Common myeloid progenitor, CD34-positive (primary cell): ENCODE measurements at regions not wholly inside any gene's neighbourhood (a gene's known extent, or its start where the extent isn't known, plus 50 kb on each side); places are given as distances from the start of the nearest gene placed in this dataset.
A peak's percentile ranks its signal among the peaks of the same experiment; 100 is the strongest.

ENCODE experiments used
- CTCF ChIA-PET: fragments of 350-600 bp; sonication (Branson Sonifier 250); formaldehyde crosslinking; loops from one replicate; lab custom pipeline; 2021; ENCODE audit warnings: antibody characterized with exemption; lab: Charles Lee
- POLR2A ChIA-PET: fragments of 350-600 bp; sonication (Branson Sonifier 250); formaldehyde crosslinking; loops from one replicate; lab custom pipeline; 2021; ENCODE audit warnings: antibody characterized with exemption; lab: Charles Lee
- DNase-seq, 3 donors: peaks; one replicate each; pipeline versions ENCODE4 v3.0.0 to v3.0.0-alpha.2; 2013
- H3K27ac ChIP-seq, 2 experiments: 1 replicate in 1 of 2; 2 replicates in 1 of 2; pipeline ENCODE4 v1.7.0; 2013; ENCODE audit warnings: inconsistent platforms in 2 of 2, low read length in 2 of 2, mild to moderate bottlenecking in 2 of 2, low read depth in 1 of 2, moderate library complexity in 1 of 2; ENCODE audit not compliant: severe bottlenecking in 2 of 2, insufficient read depth in 1 of 2, poor library complexity in 1 of 2
- H3K27me3 ChIP-seq, 5 experiments: replicated peaks in 2 of 5; 1 replicate in 3 of 5; 2 replicates in 2 of 5; pipeline versions ENCODE4 v1.6.1 to v1.7.0; 2013; ENCODE audit warnings: low read length in 4 of 5, mild to moderate bottlenecking in 2 of 5, moderate library complexity in 2 of 5, inconsistent platforms in 1 of 5; ENCODE audit not compliant: insufficient read depth in 5 of 5, control insufficient read depth in 4 of 5
- H3K36me3 ChIP-seq, 4 experiments: 1 replicate in 2 of 4; 2 replicates in 2 of 4; pipeline versions ENCODE4 v1.6.1 to v1.7.0; 2013; ENCODE audit warnings: low read length in 3 of 4, control low read depth in 1 of 4, mild to moderate bottlenecking in 1 of 4; ENCODE audit not compliant: control insufficient read depth in 4 of 4, insufficient read depth in 4 of 4
- H3K4me1 ChIP-seq, 4 experiments: 1 replicate in 3 of 4; 2 replicates in 1 of 4; pipeline versions ENCODE4 v1.6.1 to v1.7.1; 2013; ENCODE audit warnings: low read length in 3 of 4, mild to moderate bottlenecking in 3 of 4, control low read depth in 1 of 4, inconsistent platforms in 1 of 4, moderate library complexity in 1 of 4; ENCODE audit not compliant: control insufficient read depth in 4 of 4, insufficient read depth in 4 of 4; ENCODE audit errors: control extremely low read depth in 1 of 4
- H3K4me3 ChIP-seq, 7 experiments: 1 replicate in 4 of 7; 2 replicates in 3 of 7; pipeline versions ENCODE4 v1.5.1 to v1.7.0; 2013; ENCODE audit warnings: mild to moderate bottlenecking in 7 of 7, low read length in 6 of 7, moderate library complexity in 6 of 7, inconsistent platforms in 2 of 7, low read depth in 2 of 7, control low read depth in 1 of 7; ENCODE audit not compliant: insufficient read depth in 4 of 7, control insufficient read depth in 1 of 7; ENCODE audit errors: extremely low read depth in 1 of 7
- H3K9me3 ChIP-seq, 5 experiments: 1 replicate in 4 of 5; 2 replicates in 1 of 5; pipeline versions ENCODE4 v1.6.1 to v1.7.1; 2013; ENCODE audit warnings: low read length in 4 of 5, mild to moderate bottlenecking in 2 of 5, inconsistent platforms in 1 of 5, low read depth in 1 of 5, moderate library complexity in 1 of 5; ENCODE audit not compliant: control insufficient read depth in 4 of 5, insufficient read depth in 2 of 5; ENCODE audit errors: control extremely low read depth in 1 of 5
- WGBS: methylation state at CpG from one replicate; pipeline ENCODE4 v1.1.5; 2013; ENCODE audit not compliant: insufficient coverage; 5-methylcytosine and 5-hydroxymethylcytosine counted together

- CTCF ChIA-PET = interaction anchor here (1.0 kb wide), 1 partner anchor 28 kb away, joined by 3 read pairs; no protein-coding TSS in a partner anchor
- no peak overlapping the region for H3K4me3 ChIP-seq
- no peaks in the 10 kb centered on the region for H3K36me3 ChIP-seq
- peaks cover 0 to 4% (median 0%) of the 10 kb centered on the region in 5 experiments for H3K27me3 ChIP-seq
- H3K9me3 ChIP-seq = peaks cover 0 to 2% (median 0%) of the 10 kb centered on the region in 5 experiments
- DNase-seq = no peak
- POLR2A ChIA-PET = no interaction called here
- no peaks in the 10 kb centered on the region for H3K4me1 ChIP-seq
- H3K27ac ChIP-seq = no peak overlapping the region
- WGBS = no CpG with 5 or more reads among the region's 1 CpG
Observed at GRCh38 chr4:175988511-175988910, 77.1 kb upstream of the WDR17 start.

GRCh38 chr4:175996206-175996605, 69.4 kb upstream of the WDR17 start:
- Histone ChIP-seq H3K4me1 (peaks cover 0 to 3% (median 3%) of the 10 kb centered on the region in 4 experiments), H3K27ac (no peak overlapping the region), H3K27me3 (peaks cover 0 to 20% (median 7%) of the 10 kb centered on the region in 5 experiments), H3K36me3 (no peaks in the 10 kb centered on the region), H3K9me3 (no peaks in the 10 kb centered on the region), H3K4me3 (no peak overlapping the region)
- no peak for DNase-seq
- ChIA-PET CTCF (interaction anchor here (0.8 to 1.2 kb wide), 3 partner anchors 9 to 58 kb away, joined by 3 read pairs; no protein-coding TSS in a partner anchor), POLR2A (interaction anchor here (0.7 kb wide), 1 partner anchor 225 kb away, joined by 3 read pairs; no protein-coding TSS in a partner anchor)

- 100% methylated on average over 1 of the region's 2 CpGs for WGBS
- CTCF ChIA-PET = interaction anchor here (1.2 kb wide), 1 partner anchor 24 kb away, joined by 3 read pairs; no protein-coding TSS in a partner anchor
- POLR2A ChIA-PET = no interaction called here
- Histone ChIP-seq H3K4me3 (no peak overlapping the region), H3K4me1 (peaks cover 0 to 14% (median 13%) of the 10 kb centered on the region in 4 experiments), H3K36me3 (no peaks in the 10 kb centered on the region), H3K27ac (no peak overlapping the region), H3K27me3 (peaks cover 0 to 31% (median 13%) of the 10 kb centered on the region in 5 experiments), H3K9me3 (no peaks in the 10 kb centered on the region)
- DNase-seq = no peak
Observed at GRCh38 chr4:175997291-175997690, 68.3 kb upstream of the WDR17 start.

GRCh38 chr4:175998782-175999181, 66.9 kb upstream of the WDR17 start:
- Histone ChIP-seq H3K9me3 (no peaks in the 10 kb centered on the region), H3K4me1 (peaks cover 0 to 16% (median 15%) of the 10 kb centered on the region in 4 experiments), H3K27me3 (peaks cover 0 to 38% (median 17%) of the 10 kb centered on the region in 5 experiments), H3K27ac (no peak overlapping the region), H3K4me3 (no peak overlapping the region), H3K36me3 (no peaks in the 10 kb centered on the region)
- CTCF ChIA-PET = no interaction called here
- DNase-seq = peak; percentile 3 to 36 (median 33)
- POLR2A ChIA-PET = no interaction called here

- WGBS = 100% methylated on average over 1 of the region's 2 CpGs
- DNase-seq = no peak
- Histone ChIP-seq H3K4me1 (peaks cover 0 to 16% (median 15%) of the 10 kb centered on the region in 4 experiments), H3K9me3 (no peaks in the 10 kb centered on the region), H3K27me3 (peaks cover 0 to 38% (median 17%) of the 10 kb centered on the region in 5 experiments), H3K36me3 (no peaks in the 10 kb centered on the region), H3K27ac (no peak overlapping the region), H3K4me3 (no peak overlapping the region)
- CTCF ChIA-PET = no interaction called here
- POLR2A ChIA-PET = no interaction called here
Observed at GRCh38 chr4:175999944-176000343, 65.7 kb upstream of the WDR17 start.

GRCh38 chr4:176001151-176002006, 64.3 kb upstream of the WDR17 start:
- Histone ChIP-seq H3K4me3 (peak overlapping the region in 6 of 7 experiments; percentile 54 to 79 (median 70)), H3K9me3 (no peaks in the 10 kb centered on the region), H3K36me3 (no peaks in the 10 kb centered on the region), H3K27me3 (peaks cover 0 to 38% (median 17%) of the 10 kb centered on the region in 5 experiments), H3K27ac (no peak overlapping the region), H3K4me1 (peaks cover 0 to 16% (median 15%) of the 10 kb centered on the region in 4 experiments)
- 9% methylated on average over 33 of the region's 41 CpGs for WGBS
- ChIA-PET POLR2A (no interaction called here), CTCF (interaction anchor here (0.5 kb wide), 1 partner anchor 60 kb away, joined by 3 read pairs; no protein-coding TSS in a partner anchor)
- peak; percentile 2 to 34 (median 23) for DNase-seq
